Right atrium auricular region (tissue), 2 donors: ENCODE measurements at regions not wholly inside any gene's neighbourhood (a gene's known extent, or its start where the extent isn't known, plus 50 kb on each side); places are given as distances from the start of the nearest gene placed in this dataset.

Experiments
- DNase-seq: peaks from one replicate; pipeline ENCODE4 v3.0.0-alpha.2; 2019; ENCODE audit warnings: low spot score
- H3K27ac ChIP-seq, 2 donors: fragments of 200-600 bp; sonication (generic); 1 replicate in 1 of 2; 2 replicates in 1 of 2; pipeline ENCODE4 v1.5.1; 2016 to 2019
- H3K27me3 ChIP-seq, 2 donors: fragments of 200-600 bp; sonication (generic); one replicate each; pipeline versions ENCODE4 v1.5.1 to v1.6.0; 2017 to 2019
- H3K36me3 ChIP-seq: fragments of 200-600 bp; sonication (generic); one replicate; pipeline ENCODE4 v1.5.1; 2016
- H3K4me1 ChIP-seq, 2 donors: fragments of 200-600 bp; sonication (generic); one replicate each; pipeline versions ENCODE4 v1.5.1 to v1.6.0; 2017 to 2019
- H3K4me3 ChIP-seq, 2 donors: fragments of 200-600 bp; sonication (generic); 1 replicate in 1 of 2; 2 replicates in 1 of 2; pipeline ENCODE4 v1.5.1; 2017 to 2019; ENCODE audit warnings: mild to moderate bottlenecking in 1 of 2, moderate library complexity in 1 of 2
- H3K9me3 ChIP-seq, 2 donors: fragments of 200-600 bp; sonication (generic); one replicate each; pipeline ENCODE4 v1.5.1; 2019
- TF ChIP-seq, protein P1 (sequence below), 2 donors: fragments of 200-600 bp; sonication (generic); IDR thresholded peaks; one replicate each; pipeline ENCODE4 v1.5.1; 2019; ENCODE audit warnings: antibody characterized with exemption in 2 of 2

DNA sequence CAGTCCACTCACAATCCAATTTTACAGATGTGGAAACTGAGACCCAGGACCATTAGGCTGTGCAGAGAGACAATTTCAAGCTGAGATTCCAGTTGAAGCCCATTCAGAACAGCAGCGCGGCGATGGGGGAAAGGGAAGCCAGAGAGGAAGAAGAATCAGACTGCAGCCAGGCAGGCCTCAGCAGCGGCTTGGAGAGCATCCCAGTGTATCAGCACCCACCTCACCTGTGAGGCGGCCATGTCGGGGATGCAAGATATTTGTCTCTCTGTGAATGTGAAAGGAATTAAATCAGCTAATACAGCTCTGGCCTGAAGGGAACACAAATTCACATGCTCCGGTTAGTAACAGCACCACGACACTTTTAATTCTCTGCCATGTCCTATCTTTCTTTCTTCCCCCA is 198.0 kb upstream of the SOX11 start:
- Histone ChIP-seq H3K4me1 (no peaks in the 10 kb centered on the region), H3K27ac (no peak overlapping the region), H3K36me3 (no peaks in the 10 kb centered on the region), H3K4me3 (no peak overlapping the region), H3K27me3 (no peaks in the 10 kb centered on the region), H3K9me3 (no peaks in the 10 kb centered on the region)
- TF ChIP-seq, protein P1, sequence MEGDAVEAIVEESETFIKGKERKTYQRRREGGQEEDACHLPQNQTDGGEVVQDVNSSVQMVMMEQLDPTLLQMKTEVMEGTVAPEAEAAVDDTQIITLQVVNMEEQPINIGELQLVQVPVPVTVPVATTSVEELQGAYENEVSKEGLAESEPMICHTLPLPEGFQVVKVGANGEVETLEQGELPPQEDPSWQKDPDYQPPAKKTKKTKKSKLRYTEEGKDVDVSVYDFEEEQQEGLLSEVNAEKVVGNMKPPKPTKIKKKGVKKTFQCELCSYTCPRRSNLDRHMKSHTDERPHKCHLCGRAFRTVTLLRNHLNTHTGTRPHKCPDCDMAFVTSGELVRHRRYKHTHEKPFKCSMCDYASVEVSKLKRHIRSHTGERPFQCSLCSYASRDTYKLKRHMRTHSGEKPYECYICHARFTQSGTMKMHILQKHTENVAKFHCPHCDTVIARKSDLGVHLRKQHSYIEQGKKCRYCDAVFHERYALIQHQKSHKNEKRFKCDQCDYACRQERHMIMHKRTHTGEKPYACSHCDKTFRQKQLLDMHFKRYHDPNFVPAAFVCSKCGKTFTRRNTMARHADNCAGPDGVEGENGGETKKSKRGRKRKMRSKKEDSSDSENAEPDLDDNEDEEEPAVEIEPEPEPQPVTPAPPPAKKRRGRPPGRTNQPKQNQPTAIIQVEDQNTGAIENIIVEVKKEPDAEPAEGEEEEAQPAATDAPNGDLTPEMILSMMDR (IDR thresholded peaks at IDR 0.05): no peak
- no peak for DNase-seq

DNA sequence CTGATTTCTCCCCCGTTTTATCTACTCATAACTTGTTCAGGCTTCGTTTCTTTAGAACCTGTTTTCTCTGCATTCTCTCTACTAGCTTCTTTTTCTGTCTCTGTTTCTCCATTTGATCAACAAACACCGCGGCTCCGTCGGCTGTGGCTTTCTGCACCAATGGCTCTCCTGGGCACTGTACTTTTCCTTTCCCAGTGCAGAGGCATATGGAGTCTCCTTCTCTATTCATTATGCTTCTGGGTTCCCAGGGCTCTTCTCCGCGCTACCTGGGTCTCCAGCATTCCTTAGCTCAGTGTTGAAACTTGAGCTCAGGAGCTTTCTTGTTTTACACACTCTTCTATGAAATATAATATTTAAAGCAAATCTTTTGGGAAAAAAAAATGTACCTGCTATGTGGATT is 196.6 kb upstream of the SOX11 start:
- H3K9me3 ChIP-seq: no peaks in the 10 kb centered on the region
- H3K27ac ChIP-seq: no peak overlapping the region
- H3K36me3 ChIP-seq: no peaks in the 10 kb centered on the region
- no peaks in the 10 kb centered on the region for H3K4me1 ChIP-seq
- no peak overlapping the region for H3K4me3 ChIP-seq
- H3K27me3 ChIP-seq: no peaks in the 10 kb centered on the region
- DNase-seq: no peak
- TF ChIP-seq, protein P1 (IDR thresholded peaks at IDR 0.05): no peak

DNA sequence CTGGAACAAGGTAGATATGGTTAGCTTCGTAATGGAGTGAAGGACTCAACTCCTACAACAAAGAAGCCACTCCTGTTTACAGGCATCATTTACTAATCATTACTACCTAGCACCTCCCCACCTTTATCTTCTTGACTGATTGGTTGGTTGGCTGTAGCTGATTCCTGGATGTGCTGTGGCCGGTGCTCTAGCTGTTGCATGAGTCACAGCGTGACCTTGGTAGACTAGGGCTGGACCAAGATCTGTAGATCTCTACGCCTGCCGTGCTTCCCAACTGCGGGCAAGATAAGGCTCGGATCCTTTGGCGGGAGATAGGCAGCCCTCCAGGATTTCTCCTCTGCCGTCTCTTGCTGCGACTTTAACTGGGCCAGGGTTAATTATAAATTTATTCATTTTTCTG is 194.3 kb upstream of the SOX11 start:
- Histone ChIP-seq H3K4me3 (no peak overlapping the region), H3K4me1 (no peaks in the 10 kb centered on the region), H3K27ac (no peak overlapping the region), H3K36me3 (no peaks in the 10 kb centered on the region), H3K9me3 (no peaks in the 10 kb centered on the region), H3K27me3 (no peaks in the 10 kb centered on the region)
- TF ChIP-seq, protein P1 (IDR thresholded peaks at IDR 0.05): no peak
- no peak for DNase-seq

DNA sequence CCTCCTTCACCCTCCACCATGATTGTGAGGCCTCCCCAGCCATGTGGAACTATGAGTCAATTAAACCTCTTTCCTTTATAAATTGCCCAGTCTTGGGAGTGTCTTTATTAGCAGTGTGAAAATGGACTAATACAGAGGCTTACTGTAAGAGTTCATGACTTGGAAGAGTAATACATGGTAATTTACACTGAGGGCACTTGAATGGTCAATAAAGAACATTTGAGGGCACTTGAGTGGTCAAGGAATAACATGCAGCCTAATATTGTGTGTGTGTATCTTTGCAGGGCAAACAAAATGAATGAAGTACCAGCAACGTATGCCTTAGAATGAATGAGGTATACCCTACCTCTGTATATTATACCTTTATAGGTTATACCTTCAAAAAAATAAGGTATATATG is 190.4 kb upstream of the SOX11 start:
- Histone ChIP-seq H3K9me3 (no peaks in the 10 kb centered on the region), H3K36me3 (no peaks in the 10 kb centered on the region), H3K27ac (no peak overlapping the region), H3K27me3 (no peaks in the 10 kb centered on the region), H3K4me1 (no peaks in the 10 kb centered on the region), H3K4me3 (no peak overlapping the region)
- TF ChIP-seq, protein P1 (IDR thresholded peaks at IDR 0.05): no peak
- DNase-seq: no peak

DNA sequence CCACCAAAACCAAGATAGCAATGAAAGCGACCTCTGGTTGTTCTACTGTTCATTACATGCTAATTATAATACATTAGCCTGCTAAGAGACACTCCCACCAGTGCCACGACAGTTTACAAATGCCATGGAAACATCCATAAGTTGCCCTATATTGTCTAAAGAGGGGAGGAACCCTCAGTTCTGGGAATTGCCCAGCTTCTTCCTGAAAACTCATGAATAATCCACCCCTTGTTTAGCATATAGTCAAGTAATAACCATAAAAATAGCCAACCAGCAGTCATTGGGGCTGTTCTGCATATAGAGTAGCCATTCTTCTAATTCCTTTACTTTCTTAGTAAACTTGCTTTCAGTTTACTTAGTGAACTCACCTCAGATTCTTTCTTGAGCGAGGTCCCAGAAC is 189.8 kb upstream of the SOX11 start:
- no peaks in the 10 kb centered on the region for H3K4me1 ChIP-seq
- H3K36me3 ChIP-seq: no peaks in the 10 kb centered on the region
- DNase-seq: no peak
- H3K27ac ChIP-seq: no peak overlapping the region
- TF ChIP-seq, protein P1 (IDR thresholded peaks at IDR 0.05): no peak
- H3K9me3 ChIP-seq: no peaks in the 10 kb centered on the region
- no peaks in the 10 kb centered on the region for H3K27me3 ChIP-seq
- H3K4me3 ChIP-seq: no peak overlapping the region

- Histone ChIP-seq H3K36me3 (no peaks in the 10 kb centered on the region), H3K4me1 (no peaks in the 10 kb centered on the region), H3K27ac (no peak overlapping the region), H3K4me3 (no peak overlapping the region), H3K27me3 (no peaks in the 10 kb centered on the region), H3K9me3 (no peaks in the 10 kb centered on the region)
- no peak for DNase-seq
- TF ChIP-seq, protein P1 (IDR thresholded peaks at IDR 0.05): no peak
Observed at GRCh38 chr2:5504756-5505155, 187.4 kb upstream of the SOX11 start.
